ENCODE measurements at regions not wholly inside any gene's neighbourhood (a gene's known extent, or its start where the extent isn't known, plus 50 kb on each side); places are given as distances from the start of the nearest gene placed in this dataset.
A peak's percentile ranks its signal among the peaks of the same experiment; 100 is the strongest.

- no peak for DNase-seq
Observed at GRCh38 chr12:87784350-87784749, 244.9 kb downstream of the C12orf50 start.

- no peak for DNase-seq
Observed at GRCh38 chr12:87783467-87783866, 245.7 kb downstream of the C12orf50 start.

GRCh38 chr12:87782838-87783237 lies 246.4 kb downstream of the C12orf50 start:
- DNase-seq, result no peak

GRCh38 chr12:87779858-87780498 lies 249.2 kb downstream of the C12orf50 start:
- DNase-seq, result no peak

- DNase-seq, result no peak
Observed at GRCh38 chr12:87779016-87779415, 250.2 kb downstream of the C12orf50 start.

- no peak for DNase-seq
Observed at GRCh38 chr12:87778065-87778464, 251.1 kb downstream of the C12orf50 start.

- no peak for DNase-seq
Observed at GRCh38 chr12:87775784-87776183, 253.4 kb downstream of the C12orf50 start.

GRCh38 chr12:87775051-87775450 lies 254.2 kb downstream of the C12orf50 start:
- DNase-seq, result no peak

- DNase-seq, result no peak
Observed at GRCh38 chr12:87772401-87772800, 256.8 kb downstream of the C12orf50 start.

- no peak for DNase-seq
Observed at GRCh38 chr12:87768501-87769287, 260.5 kb downstream of the C12orf50 start.

- no peak for DNase-seq
Observed at GRCh38 chr12:87766044-87766443, 263.2 kb downstream of the C12orf50 start.

- DNase-seq, result no peak
Observed at GRCh38 chr12:87760943-87761342, 268.3 kb downstream of the C12orf50 start.

GRCh38 chr12:87758271-87758670 lies 270.9 kb downstream of the C12orf50 start:
- no peak for DNase-seq

- DNase-seq, result no peak
Observed at GRCh38 chr12:87756721-87757120, 272.5 kb downstream of the C12orf50 start.

- peak in 1 of 2 experiments; percentile 40 for DNase-seq
Observed at GRCh38 chr12:87756111-87756510, 273.1 kb downstream of the C12orf50 start.

- DNase-seq, result no peak
Observed at GRCh38 chr12:87728931-87729593, 300.1 kb downstream of the C12orf50 start.

- DNase-seq, result no peak
Observed at GRCh38 chr12:87720967-87721366, 308.2 kb downstream of the C12orf50 start.

- no peak for DNase-seq
Observed at GRCh38 chr12:87704374-87704773, 324.8 kb downstream of the C12orf50 start.

GRCh38 chr12:87690236-87690810 lies 338.9 kb downstream of the C12orf50 start:
- no peak for DNase-seq

- DNase-seq, result no peak
Observed at GRCh38 chr12:87689196-87689595, 340.0 kb downstream of the C12orf50 start.

GRCh38 chr12:87687362-87687761 lies 341.8 kb downstream of the C12orf50 start:
- DNase-seq, result no peak

GRCh38 chr12:87685696-87686095 lies 343.5 kb downstream of the C12orf50 start:
- DNase-seq, result no peak

GRCh38 chr12:87679251-87679650 lies 349.9 kb downstream of the C12orf50 start:
- DNase-seq, result no peak

- DNase-seq, result no peak
Observed at GRCh38 chr12:87678453-87678852, 350.7 kb downstream of the C12orf50 start.
